ENCODE measurements at regions not wholly inside any gene's neighbourhood (a gene's known extent, or its start where the extent isn't known, plus 50 kb on each side); places are given as distances from the start of the nearest gene placed in this dataset.

DNA sequence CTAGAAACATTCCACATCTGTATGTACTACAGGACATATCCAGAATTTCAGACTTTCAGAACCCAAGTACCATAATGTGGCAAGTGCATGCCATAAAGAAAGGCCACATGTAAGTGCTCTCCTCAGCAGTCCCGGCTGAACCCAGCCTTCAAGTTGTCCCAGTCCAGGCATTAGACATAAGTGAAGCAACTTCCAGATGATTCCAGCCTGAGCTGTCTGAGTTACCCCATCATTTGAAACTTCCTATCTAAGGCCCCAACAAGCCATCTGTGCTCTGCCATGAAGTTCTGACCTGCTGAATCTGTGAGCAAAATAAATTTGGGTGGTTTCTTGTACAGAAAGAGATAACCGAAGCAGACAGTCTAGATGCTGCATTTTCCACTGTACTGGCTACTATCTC lies 218.8 kb downstream of the IPMK start:
- TF ChIP-seq TAF1 (IDR thresholded peaks at IDR 0.05; ENCODE audit: borderline replicate concordance, insufficient read depth, low read length): no peak
- TF ChIP-seq POLR2AphosphoS5 (IDR thresholded peaks at IDR 0.05; ENCODE audit: low read depth, low read length): no peak

All from PFSK-1 (cell line).